Karpas-422 (cell line): ENCODE measurements at regions not wholly inside any gene's neighbourhood (a gene's known extent, or its start where the extent isn't known, plus 50 kb on each side); places are given as distances from the start of the nearest gene placed in this dataset.

ENCODE experiments used
- DNase-seq: peaks from one replicate; pipeline ENCODE4 v3.0.0-alpha.2; 2015
- H2AFZ ChIP-seq: fragments of 200-600 bp; sonication (generic); 2 replicates; pipeline ENCODE4 v1.6.1; 2014; ENCODE audit warnings: antibody characterized with exemption, low read length, mixed read lengths
- H3K27ac ChIP-seq: fragments of 200-600 bp; sonication (generic); 2 replicates; pipeline ENCODE4 v1.5.1; 2014; ENCODE audit warnings: mild to moderate bottlenecking, low read length, moderate library complexity
- H3K27me3 ChIP-seq: fragments of 200-600 bp; sonication (generic); 2 replicates; pipeline ENCODE4 v1.6.1; 2014; ENCODE audit warnings: low read length, mixed read lengths
- H3K36me3 ChIP-seq: fragments of 200-600 bp; sonication (generic); 2 replicates; pipeline ENCODE4 v1.6.1; 2014; ENCODE audit warnings: low read length, mixed read lengths; ENCODE audit not compliant: insufficient read depth
- H3K4me1 ChIP-seq: fragments of 200-600 bp; sonication (generic); 2 replicates; pipeline ENCODE4 v1.6.1; 2014; ENCODE audit warnings: mild to moderate bottlenecking, low read length, mixed read lengths
- H3K4me2 ChIP-seq: fragments of 200-600 bp; sonication (generic); 2 replicates; pipeline ENCODE4 v1.6.1; 2014; ENCODE audit warnings: low read length, low read depth, mild to moderate bottlenecking; ENCODE audit not compliant: poor library complexity, severe bottlenecking
- H3K4me3 ChIP-seq: fragments of 200-600 bp; sonication (generic); 2 replicates; pipeline ENCODE4 v1.5.1; 2014; ENCODE audit warnings: mild to moderate bottlenecking, antibody characterized with exemption, low read length, mixed read lengths
- H3K79me2 ChIP-seq: fragments of 200-600 bp; sonication (generic); 2 replicates; pipeline ENCODE4 v1.6.1; 2014; ENCODE audit warnings: mild to moderate bottlenecking, low read length, mixed read lengths
- H3K9ac ChIP-seq: fragments of 200-600 bp; sonication (generic); 2 replicates; pipeline ENCODE4 v1.6.0; 2014; ENCODE audit warnings: low read length
- H3K9me2 ChIP-seq: fragments of 200-600 bp; sonication (generic), shearing (Covaris generic); replicated peaks from 2 replicates; pipeline ENCODE4 v1.6.0; 2014; ENCODE audit warnings: mild to moderate bottlenecking, low read length, moderate library complexity; ENCODE audit not compliant: insufficient read depth
- H3K9me3 ChIP-seq: fragments of 300-700, 200-600 bp; sonication (generic); 2 replicates; pipeline ENCODE4 v1.6.1; 2014; ENCODE audit warnings: low read length, mixed read lengths
- H4K20me1 ChIP-seq: fragments of 200-600 bp; sonication (generic); 2 replicates; pipeline ENCODE4 v1.6.1; 2014; ENCODE audit warnings: mild to moderate bottlenecking, antibody characterized with exemption, low read length, low read depth; ENCODE audit not compliant: insufficient read depth

DNA sequence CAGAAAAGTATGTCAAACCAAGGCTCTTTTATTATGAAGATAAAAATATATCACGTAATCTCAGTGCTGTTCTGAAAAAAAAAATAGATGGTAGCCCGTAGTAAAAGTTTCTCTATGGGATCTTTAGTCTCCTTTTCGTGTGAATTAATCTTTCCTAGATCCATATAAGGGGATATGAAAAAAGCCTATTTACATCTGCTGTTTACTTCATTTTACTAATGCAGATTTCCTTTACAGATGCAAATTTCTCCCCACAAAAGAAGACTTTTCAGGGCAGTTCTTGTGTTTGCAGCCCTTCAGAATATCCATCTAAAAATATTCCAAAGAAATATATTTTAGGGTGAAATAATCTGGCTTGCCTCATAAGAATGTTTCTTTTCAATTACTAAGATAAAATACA lies 1291.7 kb downstream of the ROBO1 start:
- H3K9me2 ChIP-seq, result peaks cover 3% of the 10 kb centered on the region; the same call in 1 of the 2 replicates
- no peaks in the 10 kb centered on the region for H3K27me3 ChIP-seq
- no peak overlapping the region for H2AFZ ChIP-seq
- H3K9ac ChIP-seq, result no peak overlapping the region
- H3K27ac ChIP-seq, result no peak overlapping the region
- no peak overlapping the region for H3K4me2 ChIP-seq
- H3K79me2 ChIP-seq, result no peaks in the 10 kb centered on the region
- no peaks in the 10 kb centered on the region for H3K9me3 ChIP-seq
- no peak for DNase-seq
- no peaks in the 10 kb centered on the region for H3K4me1 ChIP-seq
- no peaks in the 10 kb centered on the region for H3K36me3 ChIP-seq
- no peak overlapping the region for H3K4me3 ChIP-seq
- no peaks in the 10 kb centered on the region for H4K20me1 ChIP-seq

DNA sequence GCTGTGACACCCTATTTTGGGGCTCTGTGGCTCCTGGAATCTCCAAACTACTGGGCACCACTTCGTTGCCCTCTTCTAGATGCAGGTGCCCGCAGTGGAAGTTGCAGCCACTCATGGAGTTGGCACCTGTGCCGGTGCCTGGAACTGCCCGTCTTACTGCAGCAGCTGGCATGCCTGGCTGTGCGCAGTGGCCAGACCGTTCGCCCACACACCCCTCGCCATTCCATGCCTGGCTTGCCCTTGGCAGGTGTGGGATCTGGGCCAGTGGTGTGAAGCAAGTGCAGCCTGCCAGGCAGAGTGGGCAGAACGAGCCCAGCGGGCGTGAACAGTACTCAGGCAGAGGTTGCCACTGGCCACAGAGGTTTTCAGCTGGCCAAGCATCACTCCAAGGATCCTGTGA lies 1286.7 kb downstream of the ROBO1 start:
- DNase-seq, result no peak
- H3K79me2 ChIP-seq, result no peaks in the 10 kb centered on the region
- no peak overlapping the region for H3K27ac ChIP-seq
- no peak overlapping the region for H2AFZ ChIP-seq
- no peaks in the 10 kb centered on the region for H3K36me3 ChIP-seq
- H3K4me3 ChIP-seq, result no peak overlapping the region
- no peaks in the 10 kb centered on the region for H3K4me1 ChIP-seq
- H3K9ac ChIP-seq, result no peak overlapping the region
- H3K4me2 ChIP-seq, result no peak overlapping the region
- no peaks in the 10 kb centered on the region for H3K9me3 ChIP-seq
- no peaks in the 10 kb centered on the region for H3K9me2 ChIP-seq
- no peaks in the 10 kb centered on the region for H3K27me3 ChIP-seq
- no peaks in the 10 kb centered on the region for H4K20me1 ChIP-seq

DNA sequence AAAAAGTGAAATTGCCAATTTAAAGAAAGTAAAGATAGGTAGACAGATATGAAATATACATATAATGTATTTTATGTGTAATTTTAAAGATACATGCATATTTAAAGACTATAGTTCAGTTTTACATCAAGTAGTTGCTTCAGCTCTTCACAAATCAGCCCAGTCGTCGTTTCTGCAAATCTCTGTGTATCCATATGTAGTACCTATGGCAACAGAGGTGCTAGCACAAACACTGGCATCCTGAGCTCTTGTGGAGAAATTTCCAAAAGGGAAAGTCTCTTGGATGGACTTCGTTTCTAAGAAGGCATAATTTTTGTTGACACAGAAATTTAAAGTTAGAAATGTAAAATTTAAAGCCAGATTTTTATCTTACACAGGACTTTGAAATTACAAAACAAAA lies 1284.7 kb downstream of the ROBO1 start:
- Histone ChIP-seq H3K9ac (no peak overlapping the region), H4K20me1 (no peaks in the 10 kb centered on the region), H3K27ac (no peak overlapping the region), H3K4me3 (no peak overlapping the region), H3K4me1 (no peaks in the 10 kb centered on the region), H3K9me2 (no peaks in the 10 kb centered on the region), H3K36me3 (no peaks in the 10 kb centered on the region), H3K9me3 (no peaks in the 10 kb centered on the region), H3K4me2 (no peak overlapping the region), H3K27me3 (no peaks in the 10 kb centered on the region), H3K79me2 (no peaks in the 10 kb centered on the region), H2AFZ (no peak overlapping the region)
- no peak for DNase-seq

DNA sequence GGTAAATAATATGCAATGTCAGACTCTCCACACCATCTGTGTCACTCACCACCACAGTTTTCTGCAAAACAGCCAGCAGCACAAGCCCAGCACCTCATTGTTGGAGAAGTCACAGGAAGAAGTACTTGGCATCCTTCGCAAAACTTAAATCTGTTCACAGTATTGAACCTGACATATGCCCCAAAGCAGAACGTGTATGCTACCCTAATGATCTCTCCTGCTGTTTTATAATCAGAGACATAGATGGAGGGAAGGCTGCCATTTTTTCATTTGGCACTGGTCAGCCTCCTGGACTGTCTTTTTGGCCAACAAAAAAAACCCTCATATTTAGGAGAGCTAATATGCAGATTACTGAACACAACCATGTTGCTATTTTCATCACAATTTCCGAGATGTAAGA lies 1272.9 kb downstream of the ROBO1 start:
- no peak overlapping the region for H3K4me2 ChIP-seq
- DNase-seq, result no peak
- no peaks in the 10 kb centered on the region for H3K79me2 ChIP-seq
- no peaks in the 10 kb centered on the region for H4K20me1 ChIP-seq
- no peak overlapping the region for H3K27ac ChIP-seq
- no peak overlapping the region for H3K4me3 ChIP-seq
- H3K9ac ChIP-seq, result no peak overlapping the region
- H3K27me3 ChIP-seq, result no peaks in the 10 kb centered on the region
- H3K36me3 ChIP-seq, result no peaks in the 10 kb centered on the region
- H3K9me2 ChIP-seq, result no peaks in the 10 kb centered on the region
- H2AFZ ChIP-seq, result no peak overlapping the region
- H3K9me3 ChIP-seq, result no peaks in the 10 kb centered on the region
- H3K4me1 ChIP-seq, result no peaks in the 10 kb centered on the region

DNA sequence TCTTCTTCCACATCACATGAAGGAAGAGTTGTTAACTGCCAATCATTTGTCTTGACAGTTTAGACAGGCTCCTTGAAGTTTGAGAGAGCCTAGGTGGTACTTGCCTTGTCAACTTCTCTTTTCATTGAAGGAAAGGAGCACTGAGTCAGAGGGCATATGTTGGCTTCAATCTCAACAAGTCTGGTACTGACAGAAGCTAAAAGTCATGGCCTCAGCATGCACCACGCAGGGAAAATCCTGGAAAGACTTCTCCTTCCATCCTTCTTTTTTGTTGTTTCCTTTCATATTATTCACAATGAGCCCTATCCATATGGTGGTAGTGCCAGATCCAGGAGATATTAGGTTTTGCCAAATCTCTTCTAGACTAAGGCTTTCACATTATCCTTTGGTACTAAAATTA lies 1272.5 kb downstream of the ROBO1 start:
- Histone ChIP-seq H3K4me2 (no peak overlapping the region), H3K9me3 (no peaks in the 10 kb centered on the region), H3K79me2 (no peaks in the 10 kb centered on the region), H3K4me1 (no peaks in the 10 kb centered on the region), H3K27me3 (no peaks in the 10 kb centered on the region), H3K4me3 (no peak overlapping the region), H3K36me3 (no peaks in the 10 kb centered on the region), H2AFZ (no peak overlapping the region), H3K27ac (no peak overlapping the region), H4K20me1 (no peaks in the 10 kb centered on the region), H3K9ac (no peak overlapping the region), H3K9me2 (no peaks in the 10 kb centered on the region)
- no peak for DNase-seq

DNA sequence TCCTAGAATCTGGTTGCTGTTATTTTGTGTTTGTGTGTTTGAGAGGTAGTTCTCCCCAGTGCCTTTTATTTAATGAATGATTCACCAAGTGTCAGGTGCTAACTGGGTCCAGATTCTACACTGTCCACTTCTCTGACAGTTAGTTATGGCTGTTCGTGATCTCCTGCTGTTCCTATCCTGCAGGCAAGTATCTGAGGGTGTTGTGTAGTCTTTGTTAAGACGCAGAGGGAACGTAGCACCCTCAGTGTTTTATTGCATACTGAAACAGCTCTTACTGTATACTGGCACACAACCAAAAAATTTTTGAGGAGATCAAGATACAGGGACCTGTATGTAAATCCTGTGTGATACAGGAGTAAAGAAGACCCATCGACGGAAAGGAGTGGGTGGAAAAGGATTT lies 1271.3 kb downstream of the ROBO1 start:
- Histone ChIP-seq H3K9me3 (no peaks in the 10 kb centered on the region), H3K4me1 (no peaks in the 10 kb centered on the region), H3K79me2 (no peaks in the 10 kb centered on the region), H3K9me2 (no peaks in the 10 kb centered on the region), H3K4me2 (no peak overlapping the region), H3K27me3 (no peaks in the 10 kb centered on the region), H3K4me3 (no peak overlapping the region), H3K27ac (no peak overlapping the region), H4K20me1 (no peaks in the 10 kb centered on the region), H3K36me3 (no peaks in the 10 kb centered on the region), H2AFZ (no peak overlapping the region), H3K9ac (no peak overlapping the region)
- no peak for DNase-seq

DNA sequence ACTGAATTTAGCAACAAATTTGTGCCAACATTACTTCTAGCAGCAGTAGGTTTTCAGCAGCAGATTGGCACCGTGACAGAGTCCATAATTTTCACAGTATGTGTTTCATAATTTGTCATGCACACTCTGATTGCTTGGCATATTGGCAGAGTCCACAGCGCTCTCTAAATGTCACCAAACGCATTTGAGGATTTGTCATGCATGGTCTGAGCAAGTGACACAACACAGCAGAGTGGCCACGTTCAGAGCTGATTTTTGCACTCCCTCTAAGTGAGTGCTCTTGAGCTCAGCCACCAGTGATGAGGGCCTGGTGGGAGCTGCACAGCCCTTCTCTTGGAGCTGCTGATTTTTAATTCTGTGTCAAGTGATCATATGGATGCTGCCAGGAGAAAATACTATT lies 1270.8 kb downstream of the ROBO1 start:
- Histone ChIP-seq H3K36me3 (no peaks in the 10 kb centered on the region), H3K9ac (no peak overlapping the region), H3K27ac (no peak overlapping the region), H3K79me2 (no peaks in the 10 kb centered on the region), H4K20me1 (no peaks in the 10 kb centered on the region), H3K9me3 (no peaks in the 10 kb centered on the region), H3K9me2 (no peaks in the 10 kb centered on the region), H3K4me3 (no peak overlapping the region), H3K4me1 (no peaks in the 10 kb centered on the region), H2AFZ (no peak overlapping the region), H3K27me3 (no peaks in the 10 kb centered on the region), H3K4me2 (no peak overlapping the region)
- no peak for DNase-seq

DNA sequence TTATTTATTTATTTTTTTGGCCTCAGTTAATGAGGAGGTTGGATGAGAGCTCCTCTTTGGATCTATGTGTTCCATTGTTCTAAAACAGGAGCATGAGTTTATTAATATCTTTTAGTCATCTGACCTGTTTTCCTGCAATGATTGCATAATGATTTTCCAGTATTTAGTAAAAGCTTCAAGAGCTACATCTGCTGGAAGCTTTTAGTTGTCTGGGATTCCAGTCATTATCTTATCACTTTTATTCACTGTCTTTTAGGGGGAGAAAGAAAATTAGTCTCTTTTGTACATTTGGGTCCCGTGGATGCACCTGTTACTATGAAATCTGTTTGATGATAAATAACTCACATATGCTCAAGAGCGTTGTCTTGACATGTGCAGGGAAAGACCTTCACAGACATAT lies 1270.0 kb downstream of the ROBO1 start:
- H3K9me2 ChIP-seq, result no peaks in the 10 kb centered on the region
- no peaks in the 10 kb centered on the region for H3K9me3 ChIP-seq
- no peak overlapping the region for H3K4me3 ChIP-seq

DNA sequence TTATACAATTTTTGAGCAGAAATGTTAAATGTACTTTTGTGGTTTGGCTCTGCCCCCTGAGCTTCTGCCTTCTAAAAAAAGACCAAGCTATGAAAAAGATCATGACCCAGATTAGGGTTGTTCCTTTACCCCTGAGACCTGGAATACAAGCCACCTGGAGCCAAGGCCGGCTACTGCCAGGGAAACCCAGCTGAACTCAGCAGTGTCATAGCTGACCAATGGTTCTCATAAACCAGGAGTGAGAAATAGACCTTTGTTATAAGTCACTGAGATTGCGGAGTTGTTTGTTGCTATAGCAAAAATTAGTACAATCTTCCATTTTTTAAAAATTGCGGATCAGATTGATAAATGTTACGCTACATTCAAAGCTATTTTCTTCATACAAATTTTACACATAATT lies 1261.7 kb downstream of the ROBO1 start:
- no peak overlapping the region for H2AFZ ChIP-seq
- no peak overlapping the region for H3K4me3 ChIP-seq
- no peaks in the 10 kb centered on the region for H3K27me3 ChIP-seq
- no peaks in the 10 kb centered on the region for H4K20me1 ChIP-seq
- H3K9me2 ChIP-seq, result no peaks in the 10 kb centered on the region
- no peaks in the 10 kb centered on the region for H3K79me2 ChIP-seq
- H3K27ac ChIP-seq, result no peak overlapping the region
- no peak overlapping the region for H3K4me2 ChIP-seq
- DNase-seq, result no peak
- H3K4me1 ChIP-seq, result no peaks in the 10 kb centered on the region
- no peaks in the 10 kb centered on the region for H3K36me3 ChIP-seq
- no peaks in the 10 kb centered on the region for H3K9me3 ChIP-seq
- H3K9ac ChIP-seq, result no peak overlapping the region

More for the DNA sequence above, 1270.0 kb downstream of the ROBO1 start:
- Histone ChIP-seq H4K20me1 (no peaks in the 10 kb centered on the region), H3K79me2 (no peaks in the 10 kb centered on the region), H3K9ac (no peak overlapping the region), H3K36me3 (no peaks in the 10 kb centered on the region), H3K4me1 (no peaks in the 10 kb centered on the region), H3K4me2 (no peak overlapping the region), H3K27ac (no peak overlapping the region), H3K27me3 (no peaks in the 10 kb centered on the region), H2AFZ (no peak overlapping the region)
- DNase-seq, result no peak
